GM21390 (cell line): ENCODE measurements at regions not wholly inside any gene's neighbourhood (a gene's known extent, or its start where the extent isn't known, plus 50 kb on each side); places are given as distances from the start of the nearest gene placed in this dataset.
"Not testable (repeated sequence)": the region's sequence is repeated elsewhere in the genome, so short reads cannot be mapped to it uniquely, and the experiment has no call there.

Experiments used
- ATAC-seq: cut with Tn5 transposase; IDR thresholded peaks from one replicate; pipeline ENCODE4 v1.9.1; 2021; ENCODE audit not compliant: unreplicated experiment

- no peak for ATAC-seq
These were observed 50.9 kb upstream of the HSPB3 start for GRCh38 chr5:54404568-54404967.

GRCh38 chr5:54403885-54404416, 51.5 kb upstream of the HSPB3 start:
- ATAC-seq: no peak

- no peak for ATAC-seq
These were observed 52.4 kb upstream of the HSPB3 start for GRCh38 chr5:54403121-54403520.

GRCh38 chr5:54401515-54401914, 54.0 kb upstream of the HSPB3 start:
- ATAC-seq: peak; percentile 89

- no peak for ATAC-seq
These were observed 57.3 kb upstream of the HSPB3 start for GRCh38 chr5:54398191-54398590.

GRCh38 chr5:54397420-54397819, 58.1 kb upstream of the HSPB3 start:
- no peak for ATAC-seq

- not testable (repeated sequence) for ATAC-seq
These were observed 62.5 kb upstream of the HSPB3 start for GRCh38 chr5:54393007-54393406.

GRCh38 chr5:54390539-54391031, 64.9 kb upstream of the HSPB3 start:
- no peak for ATAC-seq

- ATAC-seq: no peak
These were observed 65.5 kb upstream of the HSPB3 start for GRCh38 chr5:54390015-54390414.

- not testable (repeated sequence) for ATAC-seq
These were observed 66.1 kb upstream of the HSPB3 start for GRCh38 chr5:54389399-54389798.

- ATAC-seq: no peak
These were observed 66.7 kb upstream of the HSPB3 start for GRCh38 chr5:54388811-54389210.

GRCh38 chr5:54388409-54388808, 67.1 kb upstream of the HSPB3 start:
- ATAC-seq: no peak

- ATAC-seq: no peak
These were observed 67.8 kb upstream of the HSPB3 start for GRCh38 chr5:54387659-54388232.

- ATAC-seq: no peak
These were observed 68.5 kb upstream of the HSPB3 start for GRCh38 chr5:54387031-54387430.

GRCh38 chr5:54385994-54386393, 69.5 kb upstream of the HSPB3 start:
- no peak for ATAC-seq

- no peak for ATAC-seq
These were observed 71.1 kb upstream of the HSPB3 start for GRCh38 chr5:54384356-54384933.

- no peak for ATAC-seq
These were observed 71.6 kb upstream of the HSPB3 start for GRCh38 chr5:54383941-54384340.

GRCh38 chr5:54383225-54383901, 72.1 kb upstream of the HSPB3 start:
- ATAC-seq: no peak

GRCh38 chr5:54381319-54381718, 70.9 kb upstream of the ARL15 start:
- ATAC-seq: not testable (repeated sequence)

GRCh38 chr5:54379590-54379989, 69.2 kb upstream of the ARL15 start:
- no peak for ATAC-seq

- ATAC-seq: no peak
These were observed 68.3 kb upstream of the ARL15 start for GRCh38 chr5:54378707-54379106.

GRCh38 chr5:54377339-54377738, 67.0 kb upstream of the ARL15 start:
- not testable (repeated sequence) for ATAC-seq
